ENCODE measurements at regions not wholly inside any gene's neighbourhood (a gene's known extent, or its start where the extent isn't known, plus 50 kb on each side); places are given as distances from the start of the nearest gene placed in this dataset.
"Not testable (repeated sequence)": the region's sequence is repeated elsewhere in the genome, so short reads cannot be mapped to it uniquely, and the experiment has no call there.

DNA sequence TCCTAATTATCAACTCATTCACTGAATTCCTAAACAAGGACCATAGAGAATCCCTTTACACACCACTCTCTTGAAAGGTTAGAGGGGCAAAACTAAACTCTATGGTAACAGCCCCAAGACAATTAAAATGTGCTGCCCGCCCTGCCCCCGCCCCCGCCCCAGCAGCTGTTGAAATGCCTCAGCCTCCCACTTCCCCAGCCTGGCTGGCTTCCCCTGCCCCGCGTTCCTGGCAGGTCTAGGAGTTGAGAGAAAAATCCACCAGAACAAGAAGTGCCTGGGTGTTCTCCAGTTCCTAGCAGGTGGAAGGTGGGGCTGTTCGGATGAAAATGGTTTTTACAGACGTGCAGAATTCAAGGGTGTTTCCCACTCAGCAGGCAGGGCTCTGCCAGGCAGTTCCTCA, 109.5 kb upstream of the ZEB1 start:
- no peaks in the 10 kb centered on the region for H3K9me3 ChIP-seq (ENCODE audit: control insufficient read depth, insufficient read depth, low read length)
- no peak overlapping the region for H3K27ac ChIP-seq (ENCODE audit: low read length)
- no peak for DNase-seq (ENCODE audit: low read depth, low spot score)
- H3K4me3 ChIP-seq (ENCODE audit: low read length): no peak overlapping the region
- H3K27me3 ChIP-seq (ENCODE audit: control insufficient read depth, insufficient read depth, low read length): no peaks in the 10 kb centered on the region
- H3K4me1 ChIP-seq (ENCODE audit: control insufficient read depth, insufficient read depth, low read length): no peaks in the 10 kb centered on the region
- no CpG with 5 or more reads among the region's 7 CpGs for WGBS (ENCODE audit: insufficient coverage, insufficient read length)
- no peaks in the 10 kb centered on the region for H3K36me3 ChIP-seq (ENCODE audit: control insufficient read depth, insufficient read depth, low read length)

- Histone ChIP-seq H3K4me3 (ENCODE audit: low read length) (no peak overlapping the region), H3K9me3 (ENCODE audit: control insufficient read depth, insufficient read depth, low read length) (no peaks in the 10 kb centered on the region), H3K27ac (ENCODE audit: low read length) (no peak overlapping the region), H3K4me1 (ENCODE audit: control insufficient read depth, insufficient read depth, low read length) (no peaks in the 10 kb centered on the region), H3K27me3 (ENCODE audit: control insufficient read depth, insufficient read depth, low read length) (no peaks in the 10 kb centered on the region), H3K36me3 (ENCODE audit: control insufficient read depth, insufficient read depth, low read length) (no peaks in the 10 kb centered on the region)
- no CpG with 5 or more reads among the region's 7 CpGs for WGBS (ENCODE audit: insufficient coverage, insufficient read length)
- DNase-seq (ENCODE audit: low read depth, low spot score): no peak
Measured at GRCh38 chr10:31210190-31210589, 108.8 kb upstream of the ZEB1 start.

- Histone ChIP-seq H3K27ac (ENCODE audit: low read length) (no peak overlapping the region), H3K4me3 (ENCODE audit: low read length) (no peak overlapping the region)
- no CpG with 5 or more reads among the region's 1 CpG for WGBS (ENCODE audit: insufficient coverage, insufficient read length)
Measured at GRCh38 chr10:31213959-31214358, 105.1 kb upstream of the ZEB1 start.

DNA sequence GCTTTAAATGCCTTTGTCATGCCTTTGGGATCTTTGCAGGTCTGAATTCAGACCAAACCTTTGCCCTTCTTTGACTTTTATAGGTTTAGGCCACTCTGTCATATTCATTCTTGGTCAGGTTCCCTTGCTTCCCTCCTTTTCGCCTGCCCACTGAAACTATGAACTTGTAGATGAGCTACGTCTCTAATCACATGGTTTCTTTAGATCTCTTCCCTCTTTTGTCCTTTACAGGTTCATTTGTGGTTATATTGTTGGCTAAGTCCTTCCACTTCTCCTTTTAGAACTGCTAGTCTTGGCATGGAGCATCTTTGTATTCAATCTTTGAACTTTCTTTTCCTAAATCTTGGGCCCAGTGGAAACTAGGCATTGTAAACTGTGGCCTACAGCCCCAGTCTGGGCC, 104.0 kb upstream of the ZEB1 start:
- WGBS (ENCODE audit: insufficient coverage, insufficient read length): no CpG with 5 or more reads among the region's 2 CpGs
- H3K4me1 ChIP-seq (ENCODE audit: control insufficient read depth, insufficient read depth, low read length): no peaks in the 10 kb centered on the region
- H3K9me3 ChIP-seq (ENCODE audit: control insufficient read depth, insufficient read depth, low read length): no peaks in the 10 kb centered on the region
- H3K36me3 ChIP-seq (ENCODE audit: control insufficient read depth, insufficient read depth, low read length): no peaks in the 10 kb centered on the region
- no peak overlapping the region for H3K27ac ChIP-seq (ENCODE audit: low read length)
- DNase-seq (ENCODE audit: low read depth, low spot score): no peak
- H3K27me3 ChIP-seq (ENCODE audit: control insufficient read depth, insufficient read depth, low read length): no peaks in the 10 kb centered on the region
- no peak overlapping the region for H3K4me3 ChIP-seq (ENCODE audit: low read length)

More at GRCh38 chr10:31213959-31214358, 105.1 kb upstream of the ZEB1 start:
- H3K4me1 ChIP-seq (ENCODE audit: control insufficient read depth, insufficient read depth, low read length): no peaks in the 10 kb centered on the region
- H3K9me3 ChIP-seq (ENCODE audit: control insufficient read depth, insufficient read depth, low read length): no peaks in the 10 kb centered on the region
- H3K27me3 ChIP-seq (ENCODE audit: control insufficient read depth, insufficient read depth, low read length): no peaks in the 10 kb centered on the region
- DNase-seq (ENCODE audit: low read depth, low spot score): no peak
- no peaks in the 10 kb centered on the region for H3K36me3 ChIP-seq (ENCODE audit: control insufficient read depth, insufficient read depth, low read length)

DNA sequence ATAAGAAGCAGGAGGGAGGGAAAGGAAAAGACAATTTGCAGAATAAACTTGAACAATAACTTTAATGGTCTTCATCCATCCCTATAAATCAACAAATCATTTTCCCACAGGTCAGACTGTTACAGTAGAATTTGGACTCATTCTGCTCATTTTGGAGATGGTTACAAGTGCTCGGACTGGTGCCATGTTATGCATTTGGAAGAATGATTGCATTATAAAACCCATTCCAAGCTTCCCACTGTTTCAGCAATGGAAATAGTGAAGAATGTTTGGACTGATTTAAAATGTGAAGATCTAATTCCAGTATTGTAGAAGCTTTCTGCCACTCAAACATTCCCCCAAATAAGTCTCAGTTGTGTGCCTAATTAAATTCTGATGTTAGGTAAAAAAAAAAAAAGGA, 99.7 kb upstream of the ZEB1 start:
- no peaks in the 10 kb centered on the region for H3K9me3 ChIP-seq (ENCODE audit: control insufficient read depth, insufficient read depth, low read length)
- H3K4me3 ChIP-seq (ENCODE audit: low read length): no peak overlapping the region
- no peak for DNase-seq (ENCODE audit: low read depth, low spot score)
- H3K4me1 ChIP-seq (ENCODE audit: control insufficient read depth, insufficient read depth, low read length): no peaks in the 10 kb centered on the region
- no peak overlapping the region for H3K27ac ChIP-seq (ENCODE audit: low read length)
- WGBS (ENCODE audit: insufficient coverage, insufficient read length): no CpG with 5 or more reads among the region's 1 CpG
- H3K36me3 ChIP-seq (ENCODE audit: control insufficient read depth, insufficient read depth, low read length): no peaks in the 10 kb centered on the region
- H3K27me3 ChIP-seq (ENCODE audit: control insufficient read depth, insufficient read depth, low read length): no peaks in the 10 kb centered on the region

- H3K4me3 ChIP-seq (ENCODE audit: low read length); H3K36me3 ChIP-seq (ENCODE audit: control insufficient read depth, insufficient read depth, low read length); H3K4me1 ChIP-seq (ENCODE audit: control insufficient read depth, insufficient read depth, low read length); H3K27ac ChIP-seq (ENCODE audit: low read length); H3K9me3 ChIP-seq (ENCODE audit: control insufficient read depth, insufficient read depth, low read length); DNase-seq (ENCODE audit: low read depth, low spot score); H3K27me3 ChIP-seq (ENCODE audit: control insufficient read depth, insufficient read depth, low read length): not testable (repeated sequence)
- WGBS (ENCODE audit: insufficient coverage, insufficient read length): no CpG with 5 or more reads among the region's 4 CpGs
Measured at GRCh38 chr10:31228780-31229179, 90.2 kb upstream of the ZEB1 start.

DNA sequence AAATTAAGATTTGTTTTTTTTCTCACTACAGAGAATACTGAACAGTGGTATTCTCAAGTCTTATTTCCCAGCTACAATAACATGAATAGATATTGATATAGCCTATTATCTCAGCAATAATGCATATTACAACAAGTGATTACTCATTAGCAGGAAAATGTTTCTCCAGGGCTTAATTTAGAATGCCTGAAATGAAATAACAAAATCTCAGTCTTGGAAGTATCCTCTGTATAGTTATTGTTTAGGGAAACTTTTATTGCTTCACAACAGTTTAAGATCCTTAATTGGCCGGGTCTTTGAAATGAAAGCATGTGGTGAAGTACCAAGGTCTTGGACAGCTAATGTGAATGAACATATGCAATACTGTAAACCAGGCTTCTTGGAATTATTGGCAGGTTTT, 79.1 kb upstream of the ZEB1 start:
- Histone ChIP-seq H3K4me1 (ENCODE audit: control insufficient read depth, insufficient read depth, low read length) (no peaks in the 10 kb centered on the region), H3K9me3 (ENCODE audit: control insufficient read depth, insufficient read depth, low read length) (no peaks in the 10 kb centered on the region), H3K36me3 (ENCODE audit: control insufficient read depth, insufficient read depth, low read length) (no peaks in the 10 kb centered on the region), H3K27ac (ENCODE audit: low read length) (no peak overlapping the region), H3K27me3 (ENCODE audit: control insufficient read depth, insufficient read depth, low read length) (no peaks in the 10 kb centered on the region), H3K4me3 (ENCODE audit: low read length) (no peak overlapping the region)
- no peak for DNase-seq (ENCODE audit: low read depth, low spot score)
- WGBS (ENCODE audit: insufficient coverage, insufficient read length): no CpG with 5 or more reads among the region's 1 CpG

DNA sequence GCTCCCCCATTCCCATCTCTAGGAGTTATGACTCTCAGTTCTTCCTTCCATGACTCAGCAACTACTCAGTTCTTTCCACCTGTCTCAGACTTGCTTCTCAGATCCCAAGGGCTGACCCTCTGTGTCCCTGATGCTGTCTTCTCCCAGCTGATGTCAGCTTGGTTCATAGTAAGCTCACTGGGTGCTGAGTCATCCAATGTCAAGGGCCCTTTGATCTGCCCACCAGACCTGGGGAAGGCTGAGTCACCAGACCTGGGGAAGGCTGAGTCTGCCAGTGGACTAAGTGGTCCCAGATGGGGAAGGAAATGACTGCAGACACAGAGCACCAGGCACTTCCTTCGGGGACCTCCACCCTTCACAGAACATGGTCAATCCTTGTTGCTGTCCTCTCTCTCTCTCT, 76.1 kb upstream of the ZEB1 start:
- H3K36me3 ChIP-seq (ENCODE audit: control insufficient read depth, insufficient read depth, low read length): no peaks in the 10 kb centered on the region
- no peaks in the 10 kb centered on the region for H3K4me1 ChIP-seq (ENCODE audit: control insufficient read depth, insufficient read depth, low read length)
- H3K27me3 ChIP-seq (ENCODE audit: control insufficient read depth, insufficient read depth, low read length): no peaks in the 10 kb centered on the region
- no CpG with 5 or more reads among the region's 1 CpG for WGBS (ENCODE audit: insufficient coverage, insufficient read length)
- no peaks in the 10 kb centered on the region for H3K9me3 ChIP-seq (ENCODE audit: control insufficient read depth, insufficient read depth, low read length)
- H3K27ac ChIP-seq (ENCODE audit: low read length): no peak overlapping the region
- no peak overlapping the region for H3K4me3 ChIP-seq (ENCODE audit: low read length)
- DNase-seq (ENCODE audit: low read depth, low spot score): no peak

DNA sequence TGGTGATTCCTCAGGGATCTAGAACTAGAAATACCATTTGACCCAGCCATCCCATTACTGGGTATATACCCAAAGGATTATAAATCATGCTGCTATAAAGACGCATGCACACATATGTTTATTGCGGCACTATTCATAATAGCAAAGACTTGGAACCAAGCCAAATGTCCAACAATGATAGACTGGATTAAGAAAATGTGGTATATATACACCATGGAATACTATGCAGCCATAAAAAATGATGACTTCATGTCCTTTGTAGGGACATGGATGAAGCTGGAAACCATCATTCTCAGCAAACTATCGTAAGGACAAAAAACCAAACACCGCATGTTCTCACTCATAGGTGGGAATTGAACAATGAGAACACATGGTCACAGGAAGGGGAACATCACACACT, 67.9 kb upstream of the ZEB1 start:
- DNase-seq (ENCODE audit: low read depth, low spot score); H3K36me3 ChIP-seq (ENCODE audit: control insufficient read depth, insufficient read depth, low read length); H3K4me1 ChIP-seq (ENCODE audit: control insufficient read depth, insufficient read depth, low read length); H3K9me3 ChIP-seq (ENCODE audit: control insufficient read depth, insufficient read depth, low read length); H3K27me3 ChIP-seq (ENCODE audit: control insufficient read depth, insufficient read depth, low read length); H3K4me3 ChIP-seq (ENCODE audit: low read length); H3K27ac ChIP-seq (ENCODE audit: low read length): not testable (repeated sequence)
- no CpG with 5 or more reads among the region's 4 CpGs for WGBS (ENCODE audit: insufficient coverage, insufficient read length)

GRCh38 chr10:31253237-31253636, 65.8 kb upstream of the ZEB1 start:
- no peaks in the 10 kb centered on the region for H3K27me3 ChIP-seq (ENCODE audit: control insufficient read depth, insufficient read depth, low read length)
- H3K4me1 ChIP-seq (ENCODE audit: control insufficient read depth, insufficient read depth, low read length): no peaks in the 10 kb centered on the region
- H3K9me3 ChIP-seq (ENCODE audit: control insufficient read depth, insufficient read depth, low read length): no peaks in the 10 kb centered on the region
- H3K4me3 ChIP-seq (ENCODE audit: low read length): no peak overlapping the region
- no CpG with 5 or more reads among the region's 1 CpG for WGBS (ENCODE audit: insufficient coverage, insufficient read length)
- H3K27ac ChIP-seq (ENCODE audit: low read length): no peak overlapping the region
- no peak for DNase-seq (ENCODE audit: low read depth, low spot score)
- no peaks in the 10 kb centered on the region for H3K36me3 ChIP-seq (ENCODE audit: control insufficient read depth, insufficient read depth, low read length)

GRCh38 chr10:31261511-31262311, 57.3 kb upstream of the ZEB1 start:
- no peaks in the 10 kb centered on the region for H3K27me3 ChIP-seq (ENCODE audit: control insufficient read depth, insufficient read depth, low read length)
- no peaks in the 10 kb centered on the region for H3K36me3 ChIP-seq (ENCODE audit: control insufficient read depth, insufficient read depth, low read length)
- H3K9me3 ChIP-seq (ENCODE audit: control insufficient read depth, insufficient read depth, low read length): no peaks in the 10 kb centered on the region
- no peak overlapping the region for H3K27ac ChIP-seq (ENCODE audit: low read length)
- H3K4me3 ChIP-seq (ENCODE audit: low read length): no peak overlapping the region
- H3K4me1 ChIP-seq (ENCODE audit: control insufficient read depth, insufficient read depth, low read length): no peaks in the 10 kb centered on the region
- DNase-seq (ENCODE audit: low read depth, low spot score): no peak
- no CpG with 5 or more reads among the region's 6 CpGs for WGBS (ENCODE audit: insufficient coverage, insufficient read length)
